ENCODE measurements at regions not wholly inside any gene's neighbourhood (a gene's known extent, or its start where the extent isn't known, plus 50 kb on each side); places are given as distances from the start of the nearest gene placed in this dataset.
"Not testable (repeated sequence)": the region's sequence is repeated elsewhere in the genome, so short reads cannot be mapped to it uniquely, and the experiment has no call there.

- Mint-ChIP-seq H3K4me3 (ENCODE audit: unreplicated experiment) (no peak overlapping the region), H3K36me3 (ENCODE audit: low read depth) (no peaks in the 10 kb centered on the region), H3K27me3 (ENCODE audit: low read depth) (peaks cover 7% of the 10 kb centered on the region), H3K4me1 (ENCODE audit: low read depth) (no peaks in the 10 kb centered on the region), H3K9me3 (ENCODE audit: low read depth) (no peaks in the 10 kb centered on the region), H3K27ac (ENCODE audit: unreplicated experiment) (no peak overlapping the region)
- DNase-seq (ENCODE audit: low spot score), result no peak
- no peak for TF ChIP-seq CTCF (IDR thresholded peaks at IDR 0.05)
Measured at GRCh38 chr14:30456296-30456695, 102.7 kb upstream of the G2E3 start.

GRCh38 chr14:30462358-30462757 lies 96.6 kb upstream of the G2E3 start:
- Mint-ChIP-seq H3K27me3 (ENCODE audit: low read depth) (peaks cover 10% of the 10 kb centered on the region), H3K4me1 (ENCODE audit: low read depth) (no peaks in the 10 kb centered on the region), H3K9me3 (ENCODE audit: low read depth) (no peaks in the 10 kb centered on the region), H3K27ac (ENCODE audit: unreplicated experiment) (no peak overlapping the region), H3K36me3 (ENCODE audit: low read depth) (no peaks in the 10 kb centered on the region), H3K4me3 (ENCODE audit: unreplicated experiment) (no peak overlapping the region)
- TF ChIP-seq CTCF (IDR thresholded peaks at IDR 0.05), result no peak
- DNase-seq (ENCODE audit: low spot score), result no peak

GRCh38 chr14:30464481-30464880 lies 94.5 kb upstream of the G2E3 start:
- Mint-ChIP-seq H3K27me3 (ENCODE audit: low read depth) (peaks cover 10% of the 10 kb centered on the region), H3K4me1 (ENCODE audit: low read depth) (no peaks in the 10 kb centered on the region), H3K9me3 (ENCODE audit: low read depth) (no peaks in the 10 kb centered on the region), H3K4me3 (ENCODE audit: unreplicated experiment) (no peak overlapping the region), H3K36me3 (ENCODE audit: low read depth) (no peaks in the 10 kb centered on the region), H3K27ac (ENCODE audit: unreplicated experiment) (no peak overlapping the region)
- no peak for TF ChIP-seq CTCF (IDR thresholded peaks at IDR 0.05)
- DNase-seq (ENCODE audit: low spot score), result no peak

- Mint-ChIP-seq H3K9me3 (ENCODE audit: low read depth) (no peaks in the 10 kb centered on the region), H3K27me3 (ENCODE audit: low read depth) (peaks cover 7% of the 10 kb centered on the region), H3K4me1 (ENCODE audit: low read depth) (no peaks in the 10 kb centered on the region), H3K27ac (ENCODE audit: unreplicated experiment) (no peak overlapping the region), H3K4me3 (ENCODE audit: unreplicated experiment) (no peak overlapping the region), H3K36me3 (ENCODE audit: low read depth) (no peaks in the 10 kb centered on the region)
- no peak for TF ChIP-seq CTCF (IDR thresholded peaks at IDR 0.05)
- no peak for DNase-seq (ENCODE audit: low spot score)
Measured at GRCh38 chr14:30468354-30468753, 90.6 kb upstream of the G2E3 start.

- Mint-ChIP-seq H3K27ac (ENCODE audit: unreplicated experiment) (no peak overlapping the region), H3K27me3 (ENCODE audit: low read depth) (peaks cover 4% of the 10 kb centered on the region), H3K4me3 (ENCODE audit: unreplicated experiment) (no peak overlapping the region), H3K36me3 (ENCODE audit: low read depth) (no peaks in the 10 kb centered on the region), H3K9me3 (ENCODE audit: low read depth) (no peaks in the 10 kb centered on the region), H3K4me1 (ENCODE audit: low read depth) (no peaks in the 10 kb centered on the region)
- no peak for TF ChIP-seq CTCF (IDR thresholded peaks at IDR 0.05)
- DNase-seq (ENCODE audit: low spot score), result no peak
Measured at GRCh38 chr14:30471980-30472379, 87.0 kb upstream of the G2E3 start.

GRCh38 chr14:30473846-30474696 lies 84.9 kb upstream of the G2E3 start:
- H3K36me3 Mint-ChIP-seq (ENCODE audit: low read depth); H3K9me3 Mint-ChIP-seq (ENCODE audit: low read depth); H3K27ac Mint-ChIP-seq (ENCODE audit: unreplicated experiment); H3K4me1 Mint-ChIP-seq (ENCODE audit: low read depth); H3K27me3 Mint-ChIP-seq (ENCODE audit: low read depth); DNase-seq (ENCODE audit: low spot score): not testable (repeated sequence)
- peak overlapping the region; percentile 31 for H3K4me3 Mint-ChIP-seq (ENCODE audit: unreplicated experiment)
